Tibial nerve (tissue), 4 donors: ENCODE measurements at regions not wholly inside any gene's neighbourhood (a gene's known extent, or its start where the extent isn't known, plus 50 kb on each side); places are given as distances from the start of the nearest gene placed in this dataset.

Experiments used
- CTCF ChIP-seq, 5 experiments: fragments of 200-600 bp in 3 of 5; fragments of 450-650 bp in 2 of 5; sonication (generic) in 3 of 5; IDR thresholded peaks; one replicate each; pipeline ENCODE4 v1.5.1; 2016 to 2019; ENCODE audit warnings: antibody characterized with exemption in 5 of 5, mild to moderate bottlenecking in 3 of 5, moderate library complexity in 2 of 5
- EP300 ChIP-seq, 2 donors: sonication (generic); formaldehyde crosslinking; IDR thresholded peaks; one replicate each; pipeline ENCODE4 v1.6.1; 2017; ENCODE audit warnings: antibody characterized with exemption in 2 of 2, mild to moderate bottlenecking in 1 of 2
- POLR2A ChIP-seq, 2 donors: fragments of 450-650 bp; IDR thresholded peaks; one replicate each; pipeline ENCODE4 v1.6.1; 2017; ENCODE audit warnings: antibody characterized with exemption in 2 of 2, mild to moderate bottlenecking in 2 of 2, moderate library complexity in 2 of 2

DNA sequence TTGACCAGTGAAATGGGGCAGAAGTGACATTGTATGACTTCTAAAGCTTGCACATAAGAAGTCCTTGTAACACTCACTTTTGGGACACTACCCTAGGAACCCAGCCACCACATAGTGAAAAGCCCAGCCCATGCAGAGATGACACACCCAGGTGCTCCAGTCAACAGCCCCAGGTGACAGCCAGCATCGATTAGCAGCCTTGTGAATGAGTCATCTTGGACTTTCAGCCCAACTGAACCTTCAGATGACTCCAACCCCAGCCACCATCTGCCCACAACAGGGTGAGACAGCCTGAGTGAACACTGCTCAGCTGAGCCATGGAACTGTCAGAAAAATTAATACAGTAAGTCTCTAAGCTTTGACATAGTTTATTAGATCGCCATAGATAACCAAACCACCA, 458.6 kb downstream of the ZSWIM6 start:
- TF ChIP-seq POLR2A (IDR thresholded peaks at IDR 0.05) (no peak), CTCF (IDR thresholded peaks at IDR 0.05) (no peak), EP300 (IDR thresholded peaks at IDR 0.05) (no peak)
